ENCODE measurements at regions not wholly inside any gene's neighbourhood (a gene's known extent, or its start where the extent isn't known, plus 50 kb on each side); places are given as distances from the start of the nearest gene placed in this dataset.

- H3K9me3 ChIP-seq (replicated peaks), result no peaks in the 10 kb centered on the region
- no peak overlapping the region for H3K4me3 ChIP-seq
- no peak overlapping the region for H3K27ac ChIP-seq
- no peak for DNase-seq (ENCODE audit: low read depth in 1 of 2, low spot score in 2 of 2)
- H3K4me1 ChIP-seq (replicated peaks), result peaks cover 5% of the 10 kb centered on the region; the same call in 1 of the 2 replicates
- H3K36me3 ChIP-seq, result no peaks in the 10 kb centered on the region
- H3K27me3 ChIP-seq (replicated peaks), result no peaks in the 10 kb centered on the region
Measured at GRCh38 chr18:4593459-4593858, 138.4 kb upstream of the DLGAP1 start.

- Histone ChIP-seq H3K4me3 (no peak overlapping the region), H3K27me3 (replicated peaks) (no peaks in the 10 kb centered on the region), H3K36me3 (no peaks in the 10 kb centered on the region), H3K4me1 (replicated peaks) (peaks cover 20% of the 10 kb centered on the region), H3K9me3 (replicated peaks) (no peaks in the 10 kb centered on the region), H3K27ac (no peak overlapping the region)
- DNase-seq (ENCODE audit: low read depth in 1 of 2, low spot score in 2 of 2), result peak in 1 of 2 experiments; percentile 4
Measured at GRCh38 chr18:4589056-4589800, 134.1 kb upstream of the DLGAP1 start.

DNA sequence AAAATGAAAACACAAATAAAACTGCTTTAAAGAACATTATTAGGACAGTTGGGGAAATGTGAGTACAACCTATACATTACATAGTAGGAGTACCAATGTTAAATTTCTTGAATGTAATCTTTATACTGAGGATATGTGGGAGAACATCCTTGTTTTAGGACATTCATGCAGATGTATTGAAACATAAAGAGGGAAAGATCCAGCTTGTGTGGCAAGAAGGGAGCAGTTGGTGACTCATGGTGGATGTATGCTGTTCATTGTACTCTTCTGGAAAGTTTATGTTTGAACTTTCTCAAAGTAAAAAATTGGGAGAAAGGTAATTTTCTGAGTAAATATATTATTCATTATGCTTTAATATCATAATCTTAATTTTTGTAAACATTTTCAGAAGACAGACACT lies 132.1 kb upstream of the DLGAP1 start:
- Histone ChIP-seq H3K4me3 (no peak overlapping the region), H3K27ac (peak overlapping the region; percentile 59), H3K4me1 (replicated peaks) (peaks cover 20% of the 10 kb centered on the region), H3K9me3 (replicated peaks) (no peaks in the 10 kb centered on the region), H3K36me3 (no peaks in the 10 kb centered on the region), H3K27me3 (replicated peaks) (no peaks in the 10 kb centered on the region)
- DNase-seq (ENCODE audit: low read depth in 1 of 2, low spot score in 2 of 2), result peak in 1 of 2 experiments; percentile 54

- H3K4me3 ChIP-seq, result no peak overlapping the region
- H3K27ac ChIP-seq, result peak overlapping the region; percentile 59
- H3K4me1 ChIP-seq (replicated peaks), result peaks cover 20% of the 10 kb centered on the region
- no peaks in the 10 kb centered on the region for H3K9me3 ChIP-seq (replicated peaks)
- H3K36me3 ChIP-seq, result no peaks in the 10 kb centered on the region
- no peak for DNase-seq (ENCODE audit: low read depth in 1 of 2, low spot score in 2 of 2)
- no peaks in the 10 kb centered on the region for H3K27me3 ChIP-seq (replicated peaks)
Measured at GRCh38 chr18:4586731-4587130, 131.6 kb upstream of the DLGAP1 start.

GRCh38 chr18:4582431-4583335 lies 127.6 kb upstream of the DLGAP1 start:
- no peak for DNase-seq (ENCODE audit: low read depth in 1 of 2, low spot score in 2 of 2)
- Histone ChIP-seq H3K4me1 (replicated peaks) (peaks cover 13% of the 10 kb centered on the region), H3K27ac (no peak overlapping the region), H3K4me3 (no peak overlapping the region), H3K27me3 (replicated peaks) (no peaks in the 10 kb centered on the region), H3K9me3 (replicated peaks) (no peaks in the 10 kb centered on the region), H3K36me3 (no peaks in the 10 kb centered on the region)

GRCh38 chr18:4581966-4582365 lies 126.9 kb upstream of the DLGAP1 start:
- peaks cover 6% of the 10 kb centered on the region for H3K4me1 ChIP-seq (replicated peaks)
- no peaks in the 10 kb centered on the region for H3K36me3 ChIP-seq
- no peaks in the 10 kb centered on the region for H3K9me3 ChIP-seq (replicated peaks)
- DNase-seq (ENCODE audit: low read depth in 1 of 2, low spot score in 2 of 2), result no peak
- H3K4me3 ChIP-seq, result no peak overlapping the region
- no peak overlapping the region for H3K27ac ChIP-seq
- H3K27me3 ChIP-seq (replicated peaks), result no peaks in the 10 kb centered on the region

GRCh38 chr18:4578449-4578848 lies 123.3 kb upstream of the DLGAP1 start:
- no peak overlapping the region for H3K27ac ChIP-seq
- no peaks in the 10 kb centered on the region for H3K9me3 ChIP-seq (replicated peaks)
- H3K4me3 ChIP-seq, result no peak overlapping the region
- no peaks in the 10 kb centered on the region for H3K36me3 ChIP-seq
- no peaks in the 10 kb centered on the region for H3K27me3 ChIP-seq (replicated peaks)
- DNase-seq (ENCODE audit: low read depth in 1 of 2, low spot score in 2 of 2), result no peak
- H3K4me1 ChIP-seq (replicated peaks), result no peaks in the 10 kb centered on the region

DNA sequence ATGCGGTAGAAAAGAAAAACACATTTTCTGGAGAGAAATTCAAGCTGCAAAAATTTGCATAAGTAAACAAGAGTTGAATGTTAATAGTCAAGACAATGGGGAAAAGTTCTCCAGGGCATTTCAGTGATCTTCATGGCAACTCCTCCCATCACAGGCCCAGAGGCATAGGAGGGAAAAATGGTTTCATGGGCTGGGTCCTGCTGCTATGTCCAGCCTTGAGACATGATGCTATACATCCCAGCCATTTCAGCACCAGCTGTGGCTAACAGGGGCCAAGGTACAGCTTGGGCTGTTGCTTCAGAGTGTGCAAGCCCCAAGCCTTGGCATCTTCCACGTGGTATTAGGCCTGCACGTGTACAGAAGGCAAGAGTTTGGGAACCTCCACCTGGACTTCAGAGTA lies 118.6 kb upstream of the DLGAP1 start:
- H3K27ac ChIP-seq, result no peak overlapping the region
- no peak overlapping the region for H3K4me3 ChIP-seq
- H3K9me3 ChIP-seq (replicated peaks), result no peaks in the 10 kb centered on the region; the same call in 1 of the 2 replicates
- H3K4me1 ChIP-seq (replicated peaks), result no peaks in the 10 kb centered on the region
- H3K27me3 ChIP-seq (replicated peaks), result no peaks in the 10 kb centered on the region
- H3K36me3 ChIP-seq, result no peaks in the 10 kb centered on the region
- DNase-seq (ENCODE audit: low read depth in 1 of 2, low spot score in 2 of 2), result no peak

- no peak overlapping the region for H3K4me3 ChIP-seq
- no peaks in the 10 kb centered on the region for H3K36me3 ChIP-seq
- no peak for DNase-seq (ENCODE audit: low read depth in 1 of 2, low spot score in 2 of 2)
- 0 out of 2 replicates have a peak, but pooled peaks cover 1% of the 10 kb centered on the region for H3K4me1 ChIP-seq (replicated peaks)
- H3K27me3 ChIP-seq (replicated peaks), result no peaks in the 10 kb centered on the region
- H3K9me3 ChIP-seq (replicated peaks), result no peaks in the 10 kb centered on the region
- H3K27ac ChIP-seq, result no peak overlapping the region
Measured at GRCh38 chr18:4557502-4557901, 102.4 kb upstream of the DLGAP1 start.

GRCh38 chr18:4551001-4551360 lies 95.9 kb upstream of the DLGAP1 start:
- Histone ChIP-seq H3K27ac (no peak overlapping the region), H3K27me3 (replicated peaks) (no peaks in the 10 kb centered on the region), H3K4me1 (replicated peaks) (peaks cover 19% of the 10 kb centered on the region), H3K36me3 (no peaks in the 10 kb centered on the region), H3K4me3 (no peak overlapping the region), H3K9me3 (replicated peaks) (no peaks in the 10 kb centered on the region; the same call in 1 of the 2 replicates)
- DNase-seq (ENCODE audit: low read depth in 1 of 2, low spot score in 2 of 2), result no peak

DNA sequence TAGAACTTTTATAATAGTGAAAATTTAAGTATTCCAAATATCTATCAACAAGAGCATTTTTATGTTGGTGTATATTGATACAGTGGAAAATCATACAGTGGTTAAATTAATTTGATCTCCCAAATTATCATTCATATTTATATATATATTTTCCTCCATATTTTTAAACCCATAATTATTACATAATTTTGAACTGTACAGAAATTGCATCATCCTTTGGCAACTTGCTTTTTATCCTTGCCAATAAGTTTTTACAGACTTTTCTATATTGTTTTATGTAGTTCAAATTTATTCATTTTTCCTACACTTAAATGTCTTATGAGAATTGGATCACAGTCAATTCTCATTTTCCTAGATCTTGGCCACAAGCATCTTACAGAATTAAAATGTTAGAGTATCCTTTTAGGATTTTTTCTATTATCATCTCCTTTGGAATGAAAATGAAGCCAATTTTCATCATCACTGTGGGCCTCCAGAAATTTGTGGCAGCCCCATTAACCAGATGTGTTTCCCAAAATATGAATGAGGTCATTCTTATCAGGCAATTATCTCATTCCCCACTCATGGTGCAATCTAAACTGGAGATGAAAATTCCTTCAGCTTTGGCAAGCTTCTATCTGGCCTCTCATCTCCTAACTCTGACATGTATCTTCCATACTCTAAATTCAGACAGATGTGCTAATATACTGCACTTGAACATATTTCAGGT lies 94.2 kb upstream of the DLGAP1 start:
- H3K27ac ChIP-seq, result no peak overlapping the region
- peaks cover 25% of the 10 kb centered on the region for H3K4me1 ChIP-seq (replicated peaks)
- no peaks in the 10 kb centered on the region; the same call in 1 of the 2 replicates for H3K9me3 ChIP-seq (replicated peaks)
- no peak for DNase-seq (ENCODE audit: low read depth in 1 of 2, low spot score in 2 of 2)
- no peaks in the 10 kb centered on the region for H3K27me3 ChIP-seq (replicated peaks)
- H3K36me3 ChIP-seq, result no peaks in the 10 kb centered on the region
- H3K4me3 ChIP-seq, result no peak overlapping the region

- H3K9me3 ChIP-seq (replicated peaks), result no peaks in the 10 kb centered on the region; the same call in 1 of the 2 replicates
Measured at GRCh38 chr18:4547126-4547525, 92.0 kb upstream of the DLGAP1 start.

GRCh38 chr18:4544142-4544541 lies 89.0 kb upstream of the DLGAP1 start:
- Histone ChIP-seq H3K4me1 (replicated peaks) (peaks cover 31% of the 10 kb centered on the region), H3K27me3 (replicated peaks) (no peaks in the 10 kb centered on the region), H3K27ac (peak overlapping the region; percentile 81), H3K4me3 (no peak overlapping the region), H3K9me3 (replicated peaks) (no peaks in the 10 kb centered on the region; the same call in 1 of the 2 replicates), H3K36me3 (no peaks in the 10 kb centered on the region)
- peak; percentile 62 to 78 for DNase-seq (ENCODE audit: low read depth in 1 of 2, low spot score in 2 of 2)

More at GRCh38 chr18:4547126-4547525, 92.0 kb upstream of the DLGAP1 start:
- H3K27me3 ChIP-seq (replicated peaks), result no peaks in the 10 kb centered on the region
- H3K36me3 ChIP-seq, result no peaks in the 10 kb centered on the region
- peak in 1 of 2 experiments; percentile 10 for DNase-seq (ENCODE audit: low read depth in 1 of 2, low spot score in 2 of 2)
- peaks cover 27% of the 10 kb centered on the region for H3K4me1 ChIP-seq (replicated peaks)
- peak overlapping the region; percentile 40; the same call in 1 of the 2 replicates for H3K27ac ChIP-seq
- no peak overlapping the region for H3K4me3 ChIP-seq
